GM19023 (cell line): ENCODE measurements at regions not wholly inside any gene's neighbourhood (a gene's known extent, or its start where the extent isn't known, plus 50 kb on each side); places are given as distances from the start of the nearest gene placed in this dataset.
"Not testable (repeated sequence)": the region's sequence is repeated elsewhere in the genome, so short reads cannot be mapped to it uniquely, and the experiment has no call there.

Experiments
- ATAC-seq: cut with Tn5 transposase; IDR thresholded peaks from one replicate; pipeline ENCODE4 v1.9.1; 2021; ENCODE audit warnings: mild to moderate bottlenecking, moderate library complexity; ENCODE audit not compliant: unreplicated experiment

- ATAC-seq = no peak
These were observed 102.2 kb upstream of the NAMPT start for GRCh38 chr7:106386958-106387357.

DNA sequence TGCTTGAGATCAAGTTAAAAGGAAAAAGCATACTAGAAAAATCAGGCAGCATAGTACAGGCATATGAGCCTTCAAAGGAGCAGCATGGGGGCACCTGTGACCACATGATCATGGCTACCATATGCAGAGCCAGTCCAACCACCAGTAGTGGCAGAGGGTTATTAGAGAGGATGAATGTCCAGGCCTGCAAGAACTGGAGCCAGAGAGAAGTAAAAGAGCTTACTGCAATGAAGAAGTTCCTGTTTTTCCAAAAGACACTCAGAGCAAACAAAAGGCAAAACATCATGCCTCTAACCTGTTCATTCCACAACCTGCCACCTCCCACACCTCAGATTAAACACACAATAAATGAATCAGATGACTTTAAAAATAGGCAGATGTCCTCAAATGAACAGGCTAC is 99.6 kb upstream of the NAMPT start:
- no peak for ATAC-seq

DNA sequence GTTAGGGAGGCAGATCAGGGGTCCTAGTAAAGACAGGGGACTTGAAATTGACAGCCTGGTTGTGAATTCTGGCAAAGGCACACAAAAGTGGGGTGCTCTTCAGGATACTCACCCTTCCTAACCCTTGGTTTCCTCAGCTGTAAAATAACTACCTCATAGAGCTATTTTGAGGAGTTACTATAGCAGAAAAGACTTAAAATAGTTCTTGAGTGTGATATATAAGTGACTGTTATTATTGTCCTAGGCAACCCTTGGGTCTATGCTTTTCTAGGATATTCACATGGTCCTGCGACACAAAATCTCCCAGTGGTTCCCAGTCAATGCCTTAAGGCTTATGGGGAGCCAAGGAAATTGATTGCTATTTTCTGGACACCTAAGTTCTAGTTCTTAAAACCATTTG is 98.1 kb upstream of the NAMPT start:
- ATAC-seq = no peak

- ATAC-seq = no peak
These were observed 97.3 kb upstream of the NAMPT start for GRCh38 chr7:106382129-106382528.

- no peak for ATAC-seq
These were observed 96.5 kb upstream of the NAMPT start for GRCh38 chr7:106381252-106381651.

GRCh38 chr7:106377847-106378361 is 93.1 kb upstream of the NAMPT start:
- no peak for ATAC-seq

DNA sequence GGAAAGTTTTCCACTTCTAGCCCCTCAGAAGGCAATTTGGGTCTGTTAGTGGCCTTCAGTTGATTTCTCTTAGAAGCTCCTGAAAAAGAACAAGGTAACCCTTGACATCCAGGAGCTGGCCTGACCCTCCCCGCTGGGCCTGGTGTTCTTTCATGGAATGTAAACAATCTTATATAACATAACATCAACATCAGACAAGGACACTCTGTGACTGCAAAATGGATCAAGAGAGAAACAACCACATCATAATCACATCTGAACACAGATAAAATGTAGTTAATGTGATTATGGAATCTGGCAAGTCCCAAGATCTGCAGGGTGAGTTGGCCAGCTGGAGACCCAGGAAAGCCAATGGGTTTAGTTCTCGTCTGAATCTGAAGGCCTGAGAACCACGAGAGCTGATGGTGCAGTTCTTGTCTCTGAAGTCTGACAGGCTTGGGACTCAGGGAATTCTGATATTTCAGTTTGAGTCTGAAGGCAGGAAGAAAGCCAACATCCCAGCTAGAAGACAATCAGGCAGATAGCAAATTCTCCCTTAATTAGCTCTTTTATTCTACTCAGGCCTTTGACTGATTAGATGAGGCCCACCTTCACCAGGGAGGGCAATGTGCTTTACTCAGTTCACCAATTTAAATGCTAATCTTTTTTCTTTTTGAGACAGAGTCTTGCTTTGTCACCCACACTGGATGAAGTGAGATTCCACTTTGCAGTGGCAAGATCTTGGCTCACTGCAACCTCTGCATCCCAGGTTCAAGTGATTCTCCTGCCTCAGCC is 91.4 kb upstream of the NAMPT start:
- no peak for ATAC-seq

GRCh38 chr7:106375499-106375898 is 90.7 kb upstream of the NAMPT start:
- ATAC-seq = no peak

DNA sequence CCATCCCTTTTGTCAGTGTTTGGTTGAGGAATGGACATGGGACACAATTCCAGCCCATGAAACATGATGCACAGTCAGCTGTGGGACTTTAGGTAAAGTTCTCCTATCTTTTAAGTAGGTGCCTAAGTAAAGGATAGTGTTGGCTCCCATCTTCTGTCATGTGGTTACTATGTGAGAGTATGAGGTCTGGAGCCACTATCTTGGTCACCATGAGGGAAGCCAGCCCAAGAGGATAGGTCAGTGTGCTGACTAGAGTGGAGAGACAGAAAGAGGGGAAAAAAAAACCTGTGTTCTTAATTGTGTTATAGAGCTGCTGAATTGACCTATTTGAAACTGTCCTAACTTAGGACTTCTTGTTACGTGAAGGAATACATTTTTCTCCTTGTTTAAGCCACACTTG is 89.7 kb upstream of the NAMPT start:
- ATAC-seq = no peak

GRCh38 chr7:106372595-106373318 is 88.0 kb upstream of the NAMPT start:
- no peak for ATAC-seq

GRCh38 chr7:106372126-106372525 is 87.3 kb upstream of the NAMPT start:
- no peak for ATAC-seq

DNA sequence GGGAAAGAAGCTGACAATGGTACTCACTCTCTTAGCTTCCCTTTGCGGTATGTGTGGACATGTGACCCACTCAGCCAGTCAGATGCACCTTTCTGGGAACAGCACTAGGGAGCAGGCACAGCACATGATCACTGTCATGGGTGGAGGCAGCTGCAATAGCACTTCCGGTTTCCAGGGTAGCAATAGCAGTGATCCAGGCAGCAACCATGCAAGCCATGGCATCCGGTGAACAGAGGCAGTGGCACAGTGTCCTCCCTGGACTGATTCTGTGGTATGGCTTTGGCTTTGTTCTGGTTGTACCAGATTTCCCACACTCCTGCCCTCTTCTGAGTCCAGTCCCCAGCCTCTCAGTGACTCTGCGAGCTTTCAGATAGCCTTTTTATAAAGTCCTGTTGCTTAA is 86.8 kb upstream of the NAMPT start:
- no peak for ATAC-seq

DNA sequence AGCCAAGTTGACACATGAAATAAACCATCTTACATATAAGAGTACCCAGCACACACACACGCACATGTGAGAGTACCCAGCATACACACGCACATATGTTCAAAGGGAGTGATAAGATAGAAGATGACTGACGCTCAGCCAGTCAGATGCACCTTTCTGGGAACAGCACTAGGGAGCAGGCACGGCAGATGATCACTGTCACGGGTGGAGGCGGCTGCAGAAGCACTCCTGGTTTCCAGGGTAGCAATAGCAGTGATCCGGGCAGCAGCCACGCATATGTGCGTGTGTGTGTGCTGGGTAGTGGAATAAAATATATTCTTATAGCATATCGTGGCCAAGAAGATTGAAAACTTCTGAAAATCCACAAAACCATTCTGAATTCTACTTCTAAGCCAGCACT is 85.8 kb upstream of the NAMPT start:
- ATAC-seq = no peak

GRCh38 chr7:106369816-106370215 is 85.0 kb upstream of the NAMPT start:
- no peak for ATAC-seq

DNA sequence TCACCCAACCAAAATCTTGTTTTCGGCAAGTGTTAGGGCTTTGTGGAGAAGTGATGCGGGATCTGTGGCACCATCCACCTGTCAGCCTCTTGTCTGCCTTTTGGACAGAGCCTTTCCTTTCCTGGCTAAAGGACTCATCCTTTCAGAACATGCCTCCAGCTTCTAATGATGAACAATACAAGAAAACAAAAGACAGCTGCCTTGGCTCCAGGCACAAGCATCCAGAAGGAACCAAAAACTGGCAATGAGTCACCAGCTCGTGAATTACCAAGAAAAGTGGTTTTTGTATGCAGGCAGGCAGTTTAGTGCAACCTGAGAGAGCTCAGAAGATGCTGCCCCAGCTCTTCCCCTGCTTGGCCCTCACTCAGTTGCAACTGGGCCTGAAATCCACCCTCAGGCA is 84.6 kb upstream of the NAMPT start:
- ATAC-seq = no peak

DNA sequence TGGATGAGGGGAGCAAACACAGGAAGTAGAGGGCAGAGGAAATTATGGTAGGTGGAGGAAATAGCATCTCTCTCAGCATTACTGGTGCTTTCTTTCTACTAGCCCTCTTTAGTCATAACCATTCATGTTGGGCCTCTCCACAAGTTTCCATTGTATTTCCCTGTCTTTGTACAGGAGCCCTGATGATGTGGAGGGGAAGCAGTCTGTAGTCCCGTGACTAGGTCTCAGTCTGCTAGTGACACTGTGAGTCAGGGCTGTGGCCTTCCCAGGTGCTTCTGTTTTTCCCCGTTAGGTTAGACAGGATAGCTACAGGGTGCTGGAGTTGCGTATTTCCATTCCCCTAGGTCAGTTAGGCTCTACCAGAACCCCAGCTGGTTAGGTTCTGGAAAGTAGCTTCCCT is 82.9 kb upstream of the NAMPT start:
- no peak for ATAC-seq

- ATAC-seq = no peak
These were observed 82.2 kb upstream of the NAMPT start for GRCh38 chr7:106367018-106367420.

DNA sequence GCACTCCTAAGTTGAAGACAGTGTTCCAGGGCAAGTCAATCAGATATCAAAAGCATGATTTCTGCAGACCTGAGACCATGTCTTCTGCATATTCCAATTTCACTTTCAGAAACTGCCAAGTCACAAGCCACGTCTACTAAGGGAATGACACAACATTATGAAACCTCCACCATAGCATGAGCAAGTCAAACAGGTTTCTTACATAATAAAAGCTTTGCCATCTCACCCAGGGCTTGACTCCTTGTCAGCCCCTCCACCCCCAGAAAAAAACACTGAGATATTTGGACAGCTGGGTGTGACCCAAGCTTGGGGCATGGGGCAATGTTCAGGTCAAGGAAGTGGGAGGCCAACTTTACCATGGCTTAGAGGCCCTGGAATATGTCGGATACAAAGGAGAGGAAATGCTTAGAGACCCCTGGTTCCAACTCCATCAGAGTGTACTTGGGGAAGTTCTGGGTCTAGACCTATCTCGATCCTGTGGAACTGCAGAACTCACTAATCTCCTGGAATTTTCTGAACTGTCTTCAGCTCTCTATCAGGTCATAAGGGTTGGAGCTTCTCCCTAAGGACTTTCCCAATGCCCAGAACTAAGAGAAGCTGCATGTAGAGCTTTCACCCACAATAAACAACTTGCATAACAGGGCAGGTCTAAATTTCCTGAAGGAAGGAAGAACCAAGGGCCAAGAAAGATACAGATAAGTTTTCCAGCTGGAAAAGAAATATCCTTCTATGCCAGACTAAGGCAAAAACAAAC is 80.6 kb upstream of the NAMPT start:
- peak; percentile 72 for ATAC-seq

DNA sequence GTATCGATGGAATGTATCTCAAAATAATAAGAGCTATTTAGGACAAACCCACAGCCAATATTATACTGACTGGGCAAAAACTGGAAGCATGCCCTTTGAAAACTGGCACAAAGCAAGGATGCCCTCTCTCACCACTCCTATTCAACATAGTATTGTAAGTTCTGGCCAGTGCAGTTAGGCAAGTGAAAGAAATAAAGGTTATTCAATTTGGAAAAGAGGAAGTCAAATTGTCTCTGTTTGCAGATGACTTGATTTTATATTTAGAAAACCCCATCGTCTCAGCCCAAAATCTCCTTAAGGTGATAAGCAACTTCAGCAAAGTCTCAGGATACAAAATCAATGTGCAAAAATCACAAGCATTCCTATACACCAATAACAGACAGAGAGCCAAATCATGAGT is 77.7 kb upstream of the NAMPT start:
- not testable (repeated sequence) for ATAC-seq

DNA sequence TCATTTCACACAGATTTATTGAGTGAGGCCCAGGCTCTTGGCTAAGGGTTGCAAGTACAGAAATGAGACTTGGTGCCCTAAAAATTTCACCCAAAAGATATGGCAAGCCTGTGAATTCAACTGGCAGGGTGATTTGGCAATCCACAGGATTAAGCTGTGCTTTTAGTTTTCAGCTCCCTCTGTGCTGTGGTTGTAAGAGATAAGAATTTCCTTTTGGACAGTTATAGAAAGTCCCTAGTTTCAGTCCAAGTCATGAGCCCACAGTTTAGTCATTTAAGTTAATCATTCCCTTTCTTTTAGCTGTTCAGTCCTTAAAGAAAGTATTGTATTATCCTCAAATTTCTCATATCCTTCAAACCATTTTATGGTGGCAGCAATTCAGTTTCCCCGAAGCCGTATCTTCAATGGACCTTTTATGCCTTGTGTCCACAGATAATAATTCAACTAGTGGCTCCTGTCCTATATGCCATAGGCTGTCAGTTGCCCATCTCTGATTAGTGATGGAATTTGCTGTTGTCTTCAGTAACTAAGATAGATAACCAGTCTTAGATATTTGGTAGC is 73.4 kb upstream of the NAMPT start:
- ATAC-seq = peak; percentile 77

- no peak for ATAC-seq
These were observed 72.9 kb upstream of the NAMPT start for GRCh38 chr7:106357675-106358074.
